GM12878 (cell line): ENCODE measurements at regions not wholly inside any gene's neighbourhood (a gene's known extent, or its start where the extent isn't known, plus 50 kb on each side); places are given as distances from the start of the nearest gene placed in this dataset.

Experiments
- ATAC-seq: fragments of 200-7000 bp; cut with Tn5 transposase; 3 replicates; pipeline ENCODE4 v1.9.1; 2020; ENCODE audit warnings: mild to moderate bottlenecking, moderate library complexity
- BruUV-seq: library from RNA; stranded (reverse); fragments of 400-500 nt; replicated peaks from 2 replicates; lab custom pipeline; 2021; lab: Mats Ljungman, UMichigan
- CTCF ChIA-PET: fragments of 300-600 bp; sonication (Branson Sonifier 250); formaldehyde crosslinking; extraction: SDS; loops from one replicate; lab custom pipeline; 2021; ENCODE audit warnings: inconsistent platforms; lab: Yijun Ruan, JAX
- POLR2A ChIA-PET: fragments of 350-600 bp; formaldehyde crosslinking; extraction: SDS; loops from one replicate; lab custom pipeline; 2021; ENCODE audit warnings: inconsistent platforms; lab: Charles Lee
- RAD21 ChIA-PET: fragments of 300-600 bp; sonication (Branson Sonifier 250); formaldehyde crosslinking; loops from one replicate; lab custom pipeline; 2023; ENCODE audit warnings: antibody characterized with exemption; ENCODE audit not compliant: unreplicated experiment; lab: Charles Lee
- SMC1A ChIA-PET: fragments of 300-600 bp; sonication (Branson Sonifier 250); formaldehyde crosslinking; loops from one replicate; lab custom pipeline; 2023; ENCODE audit not compliant: unreplicated experiment, uncharacterized antibody; lab: Charles Lee
- DNase-seq: peaks from one replicate; pipeline ENCODE4 v3.0.0-alpha.2; 2011; ENCODE audit warnings: low read depth, low spot score
- FAIRE-seq: peaks from 3 replicates; lab custom pipeline; 2011; peaks lifted over from hg19 to GRCh38; lab: Jason Lieb, UNC
- H2AFZ ChIP-seq: 2 replicates; pipeline ENCODE4 v1.6.0; 2011; ENCODE audit warnings: low read depth, low read length, control low read depth; ENCODE audit not compliant: control insufficient read depth
- H3K27ac ChIP-seq: 2 replicates; pipeline ENCODE4 v1.5.1; 2011; ENCODE audit warnings: control low read depth; ENCODE audit not compliant: control insufficient read depth, insufficient read depth
- H3K27me3 ChIP-seq, 2 experiments: replicated peaks in 1 of 2; 2 replicates each; pipeline versions ENCODE4 v1.6.0 to v1.6.1; 2011; ENCODE audit warnings: low read length in 1 of 2; ENCODE audit not compliant: control insufficient read depth in 2 of 2, insufficient read depth in 2 of 2
- H3K36me3 ChIP-seq, 2 experiments: 2 replicates each; pipeline ENCODE4 v1.5.1; 2011; ENCODE audit warnings: low read length in 1 of 2; ENCODE audit not compliant: control insufficient read depth in 2 of 2, insufficient read depth in 2 of 2
- H3K4me1 ChIP-seq: 2 replicates; pipeline ENCODE4 v1.6.1; 2011; ENCODE audit warnings: mild to moderate bottlenecking, low read length, moderate library complexity, mixed read lengths; ENCODE audit not compliant: control insufficient read depth, insufficient read depth
- H3K4me2 ChIP-seq: 2 replicates; pipeline ENCODE4 v1.6.0; 2011; ENCODE audit warnings: control low read depth; ENCODE audit not compliant: control insufficient read depth, insufficient read depth
- H3K4me3 ChIP-seq: fragments of 200-600 bp; sonication (generic); 2 replicates; pipeline ENCODE4 v1.5.1; 2016
- H3K79me2 ChIP-seq: 2 replicates; pipeline ENCODE4 v1.6.0; 2011; ENCODE audit warnings: low read length; ENCODE audit not compliant: control insufficient read depth, insufficient read depth
- H3K9ac ChIP-seq: 2 replicates; pipeline ENCODE4 v1.8.0; 2011; ENCODE audit warnings: low read length, control low read depth, mixed read lengths; ENCODE audit not compliant: control insufficient read depth, insufficient read depth
- H3K9me3 ChIP-seq: replicated peaks from 3 replicates; pipeline ENCODE4 v1.5.1; 2011; ENCODE audit warnings: mild to moderate bottlenecking, low read length; ENCODE audit not compliant: control insufficient read depth, insufficient read depth
- H4K20me1 ChIP-seq: 2 replicates; pipeline ENCODE4 v1.6.0; 2011; ENCODE audit not compliant: control insufficient read depth, insufficient read depth
- BHLHE40 ChIP-seq, 2 experiments: fragments of 450-650 bp in 1 of 2; IDR thresholded peaks; 2 replicates each; pipeline ENCODE4 v1.6.1; 2011 to 2017; ENCODE audit warnings: low read depth in 2 of 2, borderline replicate concordance in 1 of 2, improper control_type of control experiment in 1 of 2, low read length in 1 of 2, mild to moderate bottlenecking in 1 of 2
- CBFB ChIP-seq: IDR thresholded peaks from 2 replicates; pipeline ENCODE4 v1.6.1; 2016; ENCODE audit warnings: antibody characterized with exemption, low read depth
- NFYA ChIP-seq: IDR thresholded peaks from 2 replicates; pipeline ENCODE4 v1.6.1; 2011; ENCODE audit warnings: low read depth, mild to moderate bottlenecking, low read length, improper control_type of control experiment, borderline replicate concordance
- SMC3 ChIP-seq: IDR thresholded peaks from 2 replicates; pipeline ENCODE4 v1.6.1; 2011; ENCODE audit warnings: low read length, improper control_type of control experiment, borderline replicate concordance
- USF1 ChIP-seq: IDR thresholded peaks from 2 replicates; pipeline ENCODE4 v1.6.1; 2011; ENCODE audit warnings: borderline replicate concordance, low read depth, mild to moderate bottlenecking, moderate library complexity, mixed read lengths, low read length; ENCODE audit not compliant: insufficient read depth; ENCODE audit errors: extremely low read length
- ZBTB4 ChIP-seq: fragments of 450-650 bp; formaldehyde crosslinking; IDR thresholded peaks from 2 replicates; pipeline ENCODE4 v1.4.0; 2022; ENCODE audit warnings: mild to moderate bottlenecking, moderate library complexity
- WGBS: methylation state at CpG from one replicate; pipeline ENCODE4 v1.1.6; 2016; ENCODE audit warnings: low lambda C conversion rate; ENCODE audit not compliant: insufficient replicate concordance, insufficient coverage; ENCODE audit errors: missing lambda C conversion rate; 5-methylcytosine and 5-hydroxymethylcytosine counted together
- in situ Hi-C: fragments of 300-500 bp; cut with MboI; formaldehyde crosslinking; loops from 9 replicates; pipeline ENCODE4 v1.14.3; 2018; ENCODE audit warnings: mixed read lengths
- intact Hi-C: fragments of 100-400 bp; cut with micrococcal nuclease; formaldehyde crosslinking; loops from one replicate; pipeline ENCODE4 v1.14.2; 2022; ENCODE audit not compliant: unreplicated experiment
- TF ChIP-seq, protein P1 (sequence below): fragments of 450-650 bp; IDR thresholded peaks from 2 replicates; pipeline ENCODE4 v1.6.1; 2017; ENCODE audit warnings: mild to moderate bottlenecking, low read depth, inconsistent platforms; ENCODE audit not compliant: poor library complexity, severe bottlenecking

DNA sequence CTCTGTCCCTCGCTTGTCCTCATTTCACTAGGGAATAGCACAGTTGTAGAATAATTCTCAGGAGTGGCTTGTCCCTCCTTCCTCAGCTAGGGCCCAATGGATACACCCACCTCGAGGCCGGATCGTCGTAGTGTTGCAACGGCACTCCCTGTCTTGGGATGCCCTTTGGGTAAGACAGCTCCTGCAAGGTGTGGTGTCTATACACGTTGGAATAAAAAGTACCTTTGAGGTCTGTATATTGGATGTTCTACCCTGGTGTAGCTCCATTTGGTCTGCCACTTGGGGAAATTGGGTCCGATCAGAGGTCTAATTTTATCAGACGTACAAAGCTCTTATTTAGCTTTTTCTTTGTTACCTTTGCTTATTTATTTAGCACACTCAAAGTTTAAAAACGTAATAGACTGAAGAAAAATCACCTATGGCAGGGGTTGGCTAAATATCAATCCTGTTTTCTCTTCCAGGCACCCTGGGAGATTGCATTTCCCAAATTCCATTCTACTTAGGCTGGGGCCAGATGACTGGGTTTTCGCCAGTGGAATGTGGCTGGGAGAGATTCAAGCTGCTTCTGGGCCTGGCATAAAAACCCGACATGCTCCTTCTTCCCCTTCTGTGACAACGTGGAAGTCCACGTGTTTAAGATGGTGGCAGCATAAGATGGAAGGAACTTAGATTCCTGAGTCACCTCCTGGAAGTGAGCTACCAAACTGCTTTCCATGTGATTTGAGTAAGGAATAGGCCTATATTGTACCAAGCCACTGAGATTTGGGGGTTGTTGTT is 82.3 kb upstream of the CD83 start:
- CTCF ChIA-PET = interaction anchor here (0.9 to 3.5 kb wide), 4 partner anchors 11 to 127 kb away, joined by 3 to 11 read pairs (median 4); no protein-coding TSS in a partner anchor
- Histone ChIP-seq H3K9me3 (no peaks in the 10 kb centered on the region), H3K36me3 (no peaks in the 10 kb centered on the region), H3K4me2 (no peak overlapping the region), H3K27ac (no peak overlapping the region), H3K4me1 (peaks cover 14% of the 10 kb centered on the region), H3K79me2 (no peaks in the 10 kb centered on the region), H2AFZ (no peak overlapping the region), H4K20me1 (no peaks in the 10 kb centered on the region), H3K27me3 (no peaks in the 10 kb centered on the region; a peak in 1 of 4 replicates), H3K9ac (no peak overlapping the region), H3K4me3 (no peak overlapping the region)
- POLR2A ChIA-PET = interaction anchor here (1.0 kb wide), 1 partner anchor 9 kb away, joined by 3 read pairs; no protein-coding TSS in a partner anchor
- BruUV-seq = no TSS peak
- no peak for ATAC-seq
- TF ChIP-seq NFYA (no peak), CBFB (no peak), SMC3 (no peak), USF1 (no peak), ZBTB4 (CRISPR knock-in tag) (no peak), BHLHE40 (IDR thresholded peaks at IDR 0.05; ENCODE audit: borderline replicate concordance in 1 of 2, low read depth in 2 of 2, low read length in 1 of 2) (no peak)
- TF ChIP-seq, protein P1, sequence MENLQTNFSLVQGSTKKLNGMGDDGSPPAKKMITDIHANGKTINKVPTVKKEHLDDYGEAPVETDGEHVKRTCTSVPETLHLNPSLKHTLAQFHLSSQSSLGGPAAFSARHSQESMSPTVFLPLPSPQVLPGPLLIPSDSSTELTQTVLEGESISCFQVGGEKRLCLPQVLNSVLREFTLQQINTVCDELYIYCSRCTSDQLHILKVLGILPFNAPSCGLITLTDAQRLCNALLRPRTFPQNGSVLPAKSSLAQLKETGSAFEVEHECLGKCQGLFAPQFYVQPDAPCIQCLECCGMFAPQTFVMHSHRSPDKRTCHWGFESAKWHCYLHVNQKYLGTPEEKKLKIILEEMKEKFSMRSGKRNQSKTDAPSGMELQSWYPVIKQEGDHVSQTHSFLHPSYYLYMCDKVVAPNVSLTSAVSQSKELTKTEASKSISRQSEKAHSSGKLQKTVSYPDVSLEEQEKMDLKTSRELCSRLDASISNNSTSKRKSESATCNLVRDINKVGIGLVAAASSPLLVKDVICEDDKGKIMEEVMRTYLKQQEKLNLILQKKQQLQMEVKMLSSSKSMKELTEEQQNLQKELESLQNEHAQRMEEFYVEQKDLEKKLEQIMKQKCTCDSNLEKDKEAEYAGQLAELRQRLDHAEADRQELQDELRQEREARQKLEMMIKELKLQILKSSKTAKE = no peak
- intact Hi-C loops (no loop called here), in situ Hi-C loops (no loop called here)
- WGBS = 45% methylated on average over 14 of the region's 14 CpGs
- no peak for FAIRE-seq
- SMC1A ChIA-PET = interaction anchor here (1.2 to 4.2 kb wide), 3 partner anchors 12 to 113 kb away, joined by 3 to 26 read pairs (median 5); no protein-coding TSS in a partner anchor
- no peak for DNase-seq
- RAD21 ChIA-PET = interaction anchor here (1.0 kb wide), 1 partner anchor 127 kb away, joined by 3 read pairs; no protein-coding TSS in a partner anchor
